ENCODE measurements at regions not wholly inside any gene's neighbourhood (a gene's known extent, or its start where the extent isn't known, plus 50 kb on each side); places are given as distances from the start of the nearest gene placed in this dataset.

GRCh38 chrX:125977851-125978250 is 188.2 kb downstream of the DCAF12L2 start:
- TF ChIP-seq CTCF (tag by site-specific recombination; IDR thresholded peaks at IDR 0.05) (no peak), ZNF23 (tag by site-specific recombination; IDR thresholded peaks at IDR 0.05; ENCODE audit: borderline replicate concordance) (no peak), ZNF26 (tag by site-specific recombination; IDR thresholded peaks at IDR 0.05) (no peak), PRDM1 (tag by site-specific recombination; IDR thresholded peaks at IDR 0.05) (no peak), ZBTB20 (tag by site-specific recombination; IDR thresholded peaks at IDR 0.05) (no peak), ZNF138 (tag by site-specific recombination; IDR thresholded peaks at IDR 0.05; ENCODE audit: borderline replicate concordance) (no peak), ZNF174 (tag by site-specific recombination; IDR thresholded peaks at IDR 0.05) (no peak)
- TF ChIP-seq, protein P1, sequence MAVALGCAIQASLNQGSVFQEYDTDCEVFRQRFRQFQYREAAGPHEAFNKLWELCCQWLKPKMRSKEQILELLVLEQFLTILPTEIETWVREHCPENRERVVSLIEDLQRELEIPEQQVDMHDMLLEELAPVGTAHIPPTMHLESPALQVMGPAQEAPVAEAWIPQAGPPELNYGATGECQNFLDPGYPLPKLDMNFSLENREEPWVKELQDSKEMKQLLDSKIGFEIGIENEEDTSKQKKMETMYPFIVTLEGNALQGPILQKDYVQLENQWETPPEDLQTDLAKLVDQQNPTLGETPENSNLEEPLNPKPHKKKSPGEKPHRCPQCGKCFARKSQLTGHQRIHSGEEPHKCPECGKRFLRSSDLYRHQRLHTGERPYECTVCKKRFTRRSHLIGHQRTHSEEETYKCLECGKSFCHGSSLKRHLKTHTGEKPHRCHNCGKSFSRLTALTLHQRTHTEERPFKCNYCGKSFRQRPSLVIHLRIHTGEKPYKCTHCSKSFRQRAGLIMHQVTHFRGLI (tag by site-specific recombination; IDR thresholded peaks at IDR 0.05) = no peak
- TF ChIP-seq, protein P2, sequence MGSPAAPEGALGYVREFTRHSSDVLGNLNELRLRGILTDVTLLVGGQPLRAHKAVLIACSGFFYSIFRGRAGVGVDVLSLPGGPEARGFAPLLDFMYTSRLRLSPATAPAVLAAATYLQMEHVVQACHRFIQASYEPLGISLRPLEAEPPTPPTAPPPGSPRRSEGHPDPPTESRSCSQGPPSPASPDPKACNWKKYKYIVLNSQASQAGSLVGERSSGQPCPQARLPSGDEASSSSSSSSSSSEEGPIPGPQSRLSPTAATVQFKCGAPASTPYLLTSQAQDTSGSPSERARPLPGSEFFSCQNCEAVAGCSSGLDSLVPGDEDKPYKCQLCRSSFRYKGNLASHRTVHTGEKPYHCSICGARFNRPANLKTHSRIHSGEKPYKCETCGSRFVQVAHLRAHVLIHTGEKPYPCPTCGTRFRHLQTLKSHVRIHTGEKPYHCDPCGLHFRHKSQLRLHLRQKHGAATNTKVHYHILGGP (tag by site-specific recombination; IDR thresholded peaks at IDR 0.05) = no peak
- TF ChIP-seq, protein P3, sequence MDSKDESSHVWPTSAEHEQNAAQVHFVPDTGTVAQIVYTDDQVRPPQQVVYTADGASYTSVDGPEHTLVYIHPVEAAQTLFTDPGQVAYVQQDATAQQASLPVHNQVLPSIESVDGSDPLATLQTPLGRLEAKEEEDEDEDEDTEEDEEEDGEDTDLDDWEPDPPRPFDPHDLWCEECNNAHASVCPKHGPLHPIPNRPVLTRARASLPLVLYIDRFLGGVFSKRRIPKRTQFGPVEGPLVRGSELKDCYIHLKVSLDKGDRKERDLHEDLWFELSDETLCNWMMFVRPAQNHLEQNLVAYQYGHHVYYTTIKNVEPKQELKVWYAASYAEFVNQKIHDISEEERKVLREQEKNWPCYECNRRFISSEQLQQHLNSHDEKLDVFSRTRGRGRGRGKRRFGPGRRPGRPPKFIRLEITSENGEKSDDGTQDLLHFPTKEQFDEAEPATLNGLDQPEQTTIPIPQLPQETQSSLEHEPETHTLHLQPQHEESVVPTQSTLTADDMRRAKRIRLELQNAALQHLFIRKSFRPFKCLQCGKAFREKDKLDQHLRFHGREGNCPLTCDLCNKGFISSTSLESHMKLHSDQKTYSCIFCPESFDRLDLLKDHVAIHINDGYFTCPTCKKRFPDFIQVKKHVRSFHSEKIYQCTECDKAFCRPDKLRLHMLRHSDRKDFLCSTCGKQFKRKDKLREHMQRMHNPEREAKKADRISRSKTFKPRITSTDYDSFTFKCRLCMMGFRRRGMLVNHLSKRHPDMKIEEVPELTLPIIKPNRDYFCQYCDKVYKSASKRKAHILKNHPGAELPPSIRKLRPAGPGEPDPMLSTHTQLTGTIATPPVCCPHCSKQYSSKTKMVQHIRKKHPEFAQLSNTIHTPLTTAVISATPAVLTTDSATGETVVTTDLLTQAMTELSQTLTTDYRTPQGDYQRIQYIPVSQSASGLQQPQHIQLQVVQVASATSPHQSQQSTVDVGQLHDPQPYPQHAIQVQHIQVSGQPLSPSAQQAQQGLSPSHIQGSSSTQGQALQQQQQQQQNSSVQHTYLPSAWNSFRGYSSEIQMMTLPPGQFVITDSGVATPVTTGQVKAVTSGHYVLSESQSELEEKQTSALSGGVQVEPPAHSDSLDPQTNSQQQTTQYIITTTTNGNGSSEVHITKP (tag by site-specific recombination; IDR thresholded peaks at IDR 0.05) = no peak
